HEK293 (cell line): ENCODE measurements at regions not wholly inside any gene's neighbourhood (a gene's known extent, or its start where the extent isn't known, plus 50 kb on each side); places are given as distances from the start of the nearest gene placed in this dataset.

Experiments used
- CTCF ChIA-PET: fragments of 350-600 bp; formaldehyde crosslinking; extraction: SDS; loops from one replicate; lab custom pipeline; 2021; ENCODE audit warnings: antibody characterized with exemption; lab: Yijun Ruan, JAX
- POLR2A ChIA-PET: fragments of 300-600 bp; formaldehyde crosslinking; extraction: SDS; loops from one replicate; lab custom pipeline; 2020; ENCODE audit warnings: antibody characterized with exemption, inconsistent platforms; lab: Yijun Ruan, JAX
- H3K27ac ChIP-seq: fragments of 200-500 bp; sonication (Bioruptor generic); 2 replicates; pipeline ENCODE4 v1.5.1; 2014; ENCODE audit warnings: low read depth, low read length, control low read depth, inconsistent platforms; ENCODE audit errors: extremely low read depth
- H3K36me3 ChIP-seq, 2 experiments: fragments of 200-500 bp in 1 of 2; sonication (Bioruptor generic) in 1 of 2; 1 replicate in 1 of 2; 2 replicates in 1 of 2; pipeline ENCODE4 v1.5.1; 2014 to 2017; ENCODE audit warnings: inconsistent platforms in 2 of 2, low read length in 2 of 2; ENCODE audit not compliant: control insufficient read depth in 2 of 2, insufficient read depth in 1 of 2
- H3K4me1 ChIP-seq: fragments of 200-500 bp; sonication (Bioruptor generic); 2 replicates; pipeline ENCODE4 v1.5.1; 2014; ENCODE audit warnings: mild to moderate bottlenecking, low read length, inconsistent platforms; ENCODE audit not compliant: control insufficient read depth, insufficient read depth
- H3K4me3 ChIP-seq: 2 replicates; pipeline ENCODE4 v1.5.1; 2011; ENCODE audit warnings: low read depth, mild to moderate bottlenecking, control low read depth, low read length, moderate library complexity
- H3K9me3 ChIP-seq: fragments of 200-500 bp; sonication (Bioruptor generic); 2 replicates; pipeline ENCODE4 v1.5.1; 2014; ENCODE audit warnings: low read depth, low read length, inconsistent platforms; ENCODE audit not compliant: control insufficient read depth, insufficient read depth
- GFI1B ChIP-seq: fragments of 450-650 bp; formaldehyde crosslinking; IDR thresholded peaks from 2 replicates; pipeline ENCODE4 v1.5.1; 2016; ENCODE audit warnings: missing biosample characterization, missing genetic modification characterization
- HOXC10 ChIP-seq: sonication (generic); formaldehyde crosslinking; IDR thresholded peaks from 2 replicates; pipeline ENCODE4 v1.8.1; 2023; ENCODE audit warnings: mild to moderate bottlenecking, missing genetic modification reagents
- HOXD13 ChIP-seq: sonication (generic); formaldehyde crosslinking; IDR thresholded peaks from 2 replicates; pipeline ENCODE4 v1.8.0; 2022; ENCODE audit warnings: missing genetic modification reagents, borderline replicate concordance
- IKZF3 ChIP-seq: fragments of 450-650 bp; IDR thresholded peaks from 2 replicates; pipeline ENCODE4 v1.5.0; 2018; ENCODE audit warnings: missing biosample characterization, mild to moderate bottlenecking, missing genetic modification characterization, moderate library complexity
- PRDM1 ChIP-seq: fragments of 450-650 bp; formaldehyde crosslinking; IDR thresholded peaks from 2 replicates; pipeline ENCODE4; 2016; ENCODE audit warnings: missing biosample characterization, missing genetic modification characterization
- PRDM2 ChIP-seq: fragments of 450-650 bp; formaldehyde crosslinking; IDR thresholded peaks from 2 replicates; pipeline ENCODE4 v1.5.1; 2016; ENCODE audit warnings: missing biosample characterization, missing genetic modification characterization, borderline replicate concordance
- SP7 ChIP-seq: fragments of 450-650 bp; formaldehyde crosslinking; IDR thresholded peaks from 2 replicates; pipeline ENCODE4 v1.5.1; 2016; ENCODE audit warnings: missing biosample characterization, missing genetic modification characterization
- ZBTB1 ChIP-seq: fragments of 450-650 bp; formaldehyde crosslinking; IDR thresholded peaks from 2 replicates; pipeline ENCODE4 v1.5.1; 2016; ENCODE audit warnings: missing biosample characterization, missing genetic modification characterization
- ZFHX2 ChIP-seq: fragments of 450-650 bp; formaldehyde crosslinking; conservative IDR thresholded peaks from 2 replicates; pipeline ENCODE4 v1.5.1; 2016; ENCODE audit warnings: missing biosample characterization, missing genetic modification characterization
- ZNF112 ChIP-seq: fragments of 450-650 bp; formaldehyde crosslinking; IDR thresholded peaks from 2 replicates; pipeline ENCODE4 v1.5.0; 2017; ENCODE audit warnings: missing biosample characterization, missing genetic modification characterization
- ZNF121 ChIP-seq: fragments of 450-650 bp; formaldehyde crosslinking; IDR thresholded peaks from 2 replicates; pipeline ENCODE4 v1.5.1; 2016; ENCODE audit warnings: missing biosample characterization, missing genetic modification characterization
- ZNF214 ChIP-seq: fragments of 450-650 bp; formaldehyde crosslinking; IDR thresholded peaks from 2 replicates; pipeline ENCODE4 v1.5.1; 2017; ENCODE audit warnings: missing biosample characterization, mild to moderate bottlenecking, missing genetic modification characterization, borderline replicate concordance
- ZNF23 ChIP-seq: fragments of 450-650 bp; formaldehyde crosslinking; IDR thresholded peaks from 2 replicates; pipeline ENCODE4 v1.5.1; 2016; ENCODE audit warnings: missing biosample characterization, missing genetic modification characterization, borderline replicate concordance
- ZNF24 ChIP-seq: fragments of 450-650 bp; formaldehyde crosslinking; IDR thresholded peaks from 2 replicates; pipeline ENCODE4 v1.5.1; 2016; ENCODE audit warnings: missing biosample characterization, missing genetic modification characterization
- ZNF280D ChIP-seq: fragments of 450-650 bp; formaldehyde crosslinking; IDR thresholded peaks from 2 replicates; pipeline ENCODE4 v1.5.1; 2016; ENCODE audit warnings: missing biosample characterization, missing genetic modification characterization
- ZNF621 ChIP-seq: fragments of 450-650 bp; formaldehyde crosslinking; IDR thresholded peaks from 2 replicates; pipeline ENCODE4 v1.5.1; 2017; ENCODE audit warnings: missing biosample characterization, missing genetic modification characterization
- ZNF623 ChIP-seq: fragments of 450-650 bp; formaldehyde crosslinking; IDR thresholded peaks from 2 replicates; pipeline ENCODE4 v1.5.1; 2016; ENCODE audit warnings: missing biosample characterization, missing genetic modification characterization
- ZNF654 ChIP-seq: fragments of 450-650 bp; formaldehyde crosslinking; IDR thresholded peaks from 2 replicates; pipeline ENCODE4 v1.5.1; 2016; ENCODE audit warnings: low read depth, missing biosample characterization, missing genetic modification characterization
- ZNF692 ChIP-seq: fragments of 450-650 bp; formaldehyde crosslinking; IDR thresholded peaks from 2 replicates; pipeline ENCODE4 v1.5.1; 2016; ENCODE audit warnings: missing biosample characterization, missing genetic modification characterization
- ZNF76 ChIP-seq: fragments of 450-650 bp; formaldehyde crosslinking; IDR thresholded peaks from 2 replicates; pipeline ENCODE4; 2016; ENCODE audit warnings: low read depth, missing biosample characterization, missing genetic modification characterization, borderline replicate concordance

GRCh38 chr7:155942226-155942950 is 130.1 kb upstream of the SHH start:
- Histone ChIP-seq H3K36me3 (no peaks in the 10 kb centered on the region), H3K4me3 (no peak overlapping the region), H3K4me1 (no peaks in the 10 kb centered on the region), H3K9me3 (no peaks in the 10 kb centered on the region), H3K27ac (no peak overlapping the region)
- TF ChIP-seq ZNF23 (no peak), ZBTB1 (no peak), ZNF654 (no peak)
- POLR2A ChIA-PET = no interaction called here
- CTCF ChIA-PET = no interaction called here

GRCh38 chr7:155941688-155942087 is 129.4 kb upstream of the SHH start:
- ChIA-PET POLR2A (no interaction called here), CTCF (no interaction called here)
- Histone ChIP-seq H3K36me3 (no peaks in the 10 kb centered on the region), H3K27ac (no peak overlapping the region), H3K9me3 (no peaks in the 10 kb centered on the region), H3K4me1 (no peaks in the 10 kb centered on the region), H3K4me3 (no peak overlapping the region)
- TF ChIP-seq ZNF621 (tag by site-specific recombination) (no peak), ZFHX2 (tag by site-specific recombination) (no peak), PRDM2 (no peak), GFI1B (tag by site-specific recombination) (no peak), ZNF121 (tag by site-specific recombination) (no peak), PRDM1 (no peak), IKZF3 (tag by site-specific recombination) (no peak), HOXD13 (no peak), ZNF692 (tag by site-specific recombination) (no peak), ZNF24 (tag by site-specific recombination) (no peak), ZNF280D (tag by site-specific recombination) (no peak), ZNF214 (tag by site-specific recombination) (no peak), ZNF623 (no peak), ZNF76 (tag by site-specific recombination) (no peak), HOXC10 (CRISPR knock-in tag) (no peak), ZNF112 (tag by site-specific recombination) (no peak), SP7 (tag by site-specific recombination) (no peak)
